ENCODE measurements at regions not wholly inside any gene's neighbourhood (a gene's known extent, or its start where the extent isn't known, plus 50 kb on each side); places are given as distances from the start of the nearest gene placed in this dataset.

DNA sequence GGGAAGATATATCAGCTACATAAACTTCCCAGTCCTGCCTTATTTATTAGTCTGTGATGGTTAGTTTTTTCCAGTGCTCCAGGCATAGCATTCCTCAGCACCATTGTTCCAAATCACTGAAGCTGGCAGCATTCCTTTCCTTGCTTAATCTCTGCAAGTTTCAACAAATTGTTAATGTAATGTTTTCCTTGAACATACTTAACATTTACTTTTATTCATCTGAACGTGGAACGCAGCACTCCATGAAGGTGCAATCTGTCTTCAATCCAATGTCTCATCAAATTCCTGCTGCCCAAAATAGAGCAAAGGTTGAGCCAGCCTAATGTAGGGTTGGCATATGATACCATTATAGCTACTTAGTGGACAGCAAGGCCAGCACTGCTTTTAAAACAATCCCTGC lies 441.1 kb upstream of the RBFOX1 start:
- Histone ChIP-seq H3K27me3 (ENCODE audit: control insufficient read depth in 2 of 2, insufficient read depth in 2 of 2, low read length in 2 of 2) (no peaks in the 10 kb centered on the region), H3K9me1 (replicated peaks; ENCODE audit: control insufficient read depth, extremely low read depth, insufficient read depth, low read length) (no peaks in the 10 kb centered on the region), H3K27ac (ENCODE audit: insufficient read depth, low read depth, low read length) (no peak overlapping the region), H3K4me1 (ENCODE audit: control insufficient read depth, extremely low read depth, insufficient read depth, low read length) (no peaks in the 10 kb centered on the region), H3K9me3 (replicated peaks; ENCODE audit: control insufficient read depth, insufficient read depth, low read length) (peaks cover 5% of the 10 kb centered on the region), H3K79me2 (ENCODE audit: control insufficient read depth, insufficient read depth, low read length) (no peaks in the 10 kb centered on the region), H3K4me3 (replicated peaks in 1 of 3; ENCODE audit: insufficient read depth in 1 of 3, low read depth in 1 of 3, low read length in 3 of 3) (no peak overlapping the region), H3K9ac (replicated peaks; ENCODE audit: extremely low read depth, insufficient read depth, low read length) (no peak overlapping the region), H4K20me1 (replicated peaks; ENCODE audit: control insufficient read depth, extremely low read depth, insufficient read depth, low read length) (no peaks in the 10 kb centered on the region), H3K4me2 (ENCODE audit: insufficient read depth, low read length) (no peak overlapping the region), H2AFZ (ENCODE audit: low read depth, low read length) (no peak overlapping the region), H3K36me3 (ENCODE audit: control insufficient read depth in 2 of 2, extremely low read depth in 1 of 2, insufficient read depth in 2 of 2, low read length in 2 of 2) (no peaks in the 10 kb centered on the region)
- dilution Hi-C loops (cut with MboI; ENCODE audit: extremely low pct_ligation_motif_present, low sequenced_read_pairs): no loop called here
- TF ChIP-seq FOS (IDR thresholded peaks at IDR 0.05; ENCODE audit: borderline replicate concordance, insufficient read depth, low read length) (no peak), CTCF (IDR thresholded peaks at IDR 0.05; ENCODE audit: extremely low read depth in 1 of 2, insufficient read depth in 1 of 2, low read depth in 1 of 2, low read length in 2 of 2) (no peak), GATA2 (IDR thresholded peaks at IDR 0.05; ENCODE audit: insufficient read depth, insufficient read length, low read depth, low read length) (no peak), EZH2 (IDR thresholded peaks at IDR 0.05; ENCODE audit: borderline replicate concordance, low read depth, low read length, severe bottlenecking) (no peak), POLR2A (IDR thresholded peaks at IDR 0.05; ENCODE audit: low read depth, low read length) (no peak), JUN (IDR thresholded peaks at IDR 0.05; ENCODE audit: borderline replicate concordance, insufficient read depth, insufficient read length, low read depth) (no peak), MYC (IDR thresholded peaks at IDR 0.05; ENCODE audit: low read depth, low read length) (no peak), POLR2AphosphoS5 (IDR thresholded peaks at IDR 0.05; ENCODE audit: insufficient read depth, low read depth, low read length) (no peak)
- TF ChIP-seq, protein P1, sequence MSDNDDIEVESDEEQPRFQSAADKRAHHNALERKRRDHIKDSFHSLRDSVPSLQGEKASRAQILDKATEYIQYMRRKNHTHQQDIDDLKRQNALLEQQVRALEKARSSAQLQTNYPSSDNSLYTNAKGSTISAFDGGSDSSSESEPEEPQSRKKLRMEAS (IDR thresholded peaks at IDR 0.05; ENCODE audit: insufficient read depth, insufficient read length): no peak
- POLR2A ChIA-PET: no interaction called here
- DNase-seq (ENCODE audit: low read depth, low spot score) (no peak), FAIRE-seq (no peak)
- intact Hi-C loops (cut with micrococcal nuclease): no loop called here
- no TSS peak for BruUV-seq (replicated peaks)
- CTCF ChIA-PET: no interaction called here
